Endodermal cell (in vitro differentiated cells): ENCODE measurements at regions not wholly inside any gene's neighbourhood (a gene's known extent, or its start where the extent isn't known, plus 50 kb on each side); places are given as distances from the start of the nearest gene placed in this dataset.

Experiments
- DNase-seq: peaks from one replicate; pipeline ENCODE4 v3.0.0-alpha.2; 2017
- H3K27ac ChIP-seq: 2 replicates; pipeline ENCODE4 v1.5.1; 2013; ENCODE audit warnings: mild to moderate bottlenecking, low read depth, low read length, moderate library complexity
- H3K27me3 ChIP-seq: 2 replicates; pipeline ENCODE4 v1.6.1; 2013; ENCODE audit warnings: mild to moderate bottlenecking, low read length, moderate library complexity; ENCODE audit not compliant: insufficient read depth, control insufficient read depth, poor library complexity, severe bottlenecking
- H3K36me3 ChIP-seq: 2 replicates; pipeline ENCODE4 v1.7.0; 2013; ENCODE audit warnings: mild to moderate bottlenecking, low read length, moderate library complexity; ENCODE audit not compliant: control insufficient read depth, insufficient read depth
- H3K4me1 ChIP-seq: one replicate; pipeline ENCODE4 v1.7.0; 2013; ENCODE audit warnings: low read length; ENCODE audit not compliant: control insufficient read depth, insufficient read depth
- H3K4me3 ChIP-seq: 2 replicates; pipeline ENCODE4 v1.5.1; 2013; ENCODE audit warnings: mild to moderate bottlenecking, low read length, moderate library complexity
- H3K9ac ChIP-seq: 2 replicates; pipeline ENCODE4 v1.6.1; 2013; ENCODE audit warnings: mild to moderate bottlenecking, low read length, moderate library complexity; ENCODE audit not compliant: poor library complexity, severe bottlenecking; ENCODE audit errors: extremely low read depth
- H3K9me3 ChIP-seq: 2 replicates; pipeline ENCODE4 v1.6.1; 2013; ENCODE audit warnings: mild to moderate bottlenecking, low read length, moderate library complexity; ENCODE audit not compliant: control insufficient read depth
- H3K27ac Mint-ChIP-seq: 2 replicates; pipeline ENCODE4 v1.8.0; 2020; ENCODE audit warnings: mixed read lengths
- H3K27me3 Mint-ChIP-seq: 2 replicates; pipeline ENCODE4 v1.8.0; 2021; ENCODE audit warnings: mild to moderate bottlenecking, mixed read lengths; ENCODE audit not compliant: insufficient read depth
- H3K36me3 Mint-ChIP-seq: 2 replicates; pipeline ENCODE4 v1.8.0; 2020; ENCODE audit warnings: low read depth, mixed read lengths
- H3K4me1 Mint-ChIP-seq: 2 replicates; pipeline ENCODE4 v1.8.0; 2020; ENCODE audit warnings: mixed read lengths
- H3K4me3 Mint-ChIP-seq: 2 replicates; pipeline ENCODE4 v1.8.0; 2020; ENCODE audit warnings: mild to moderate bottlenecking, moderate library complexity, mixed read lengths
- H3K9me3 Mint-ChIP-seq: 2 replicates; pipeline ENCODE4 v1.8.0; 2020; ENCODE audit warnings: mild to moderate bottlenecking, mixed read lengths
- CTCF ChIP-seq: fragments of 200-600 bp; sonication (generic); conservative IDR thresholded peaks from 2 replicates; pipeline ENCODE4 v1.5.0; 2021; ENCODE audit warnings: antibody characterized with exemption, mild to moderate bottlenecking
- WGBS, 2 experiments: methylation state at CpG; one replicate each; pipeline versions ENCODE4 v1.1.5 to v1.1.7; 2013; ENCODE audit warnings: missing lambda C conversion rate in 2 of 2, mixed read lengths in 1 of 2; ENCODE audit not compliant: insufficient coverage in 1 of 2, insufficient read length in 1 of 2; 5-methylcytosine and 5-hydroxymethylcytosine counted together

GRCh38 chr10:57822965-57823364 is 444.7 kb downstream of the IPMK start:
- Histone ChIP-seq H3K27ac (no peak overlapping the region), H3K9me3 (no peaks in the 10 kb centered on the region), H3K4me1 (no peaks in the 10 kb centered on the region), H3K4me3 (no peak overlapping the region), H3K36me3 (no peaks in the 10 kb centered on the region), H3K9ac (no peak overlapping the region), H3K27me3 (no peaks in the 10 kb centered on the region)
- H3K36me3 Mint-ChIP-seq = no peaks in the 10 kb centered on the region
- no peak overlapping the region for H3K27ac Mint-ChIP-seq
- H3K4me1 Mint-ChIP-seq = peaks cover 10% of the 10 kb centered on the region
- no peak for TF ChIP-seq CTCF
- DNase-seq = no peak
- H3K9me3 Mint-ChIP-seq = no peaks in the 10 kb centered on the region
- H3K27me3 Mint-ChIP-seq = no peaks in the 10 kb centered on the region
- H3K4me3 Mint-ChIP-seq = no peak overlapping the region

GRCh38 chr10:57818522-57818921 is 449.2 kb downstream of the IPMK start:
- Histone ChIP-seq H3K4me1 (no peaks in the 10 kb centered on the region), H3K27ac (no peak overlapping the region), H3K27me3 (no peaks in the 10 kb centered on the region), H3K36me3 (no peaks in the 10 kb centered on the region), H3K9me3 (no peaks in the 10 kb centered on the region), H3K9ac (no peak overlapping the region), H3K4me3 (no peak overlapping the region)
- Mint-ChIP-seq H3K4me1 (peaks cover 10% of the 10 kb centered on the region), H3K27ac (no peak overlapping the region), H3K9me3 (no peaks in the 10 kb centered on the region), H3K4me3 (no peak overlapping the region), H3K27me3 (no peaks in the 10 kb centered on the region), H3K36me3 (no peaks in the 10 kb centered on the region)
- no peak for TF ChIP-seq CTCF
- 93 to 100% methylated on average over 1 of the region's 1 CpG for WGBS, 2 experiments
- DNase-seq = no peak

GRCh38 chr10:57817741-57818140 is 450.0 kb downstream of the IPMK start:
- Histone ChIP-seq H3K4me3 (no peak overlapping the region), H3K9me3 (no peaks in the 10 kb centered on the region), H3K27ac (no peak overlapping the region), H3K27me3 (no peaks in the 10 kb centered on the region), H3K4me1 (no peaks in the 10 kb centered on the region), H3K36me3 (no peaks in the 10 kb centered on the region), H3K9ac (no peak overlapping the region)
- H3K4me3 Mint-ChIP-seq = no peak overlapping the region
- no peaks in the 10 kb centered on the region for H3K27me3 Mint-ChIP-seq
- no peaks in the 10 kb centered on the region for H3K36me3 Mint-ChIP-seq
- TF ChIP-seq CTCF = no peak
- no peak for DNase-seq
- no peak overlapping the region for H3K27ac Mint-ChIP-seq
- H3K9me3 Mint-ChIP-seq = no peaks in the 10 kb centered on the region
- peaks cover 10% of the 10 kb centered on the region for H3K4me1 Mint-ChIP-seq
- WGBS, 2 experiments = 91 to 100% methylated on average over 1 to 2 of the region's 2 CpGs
